ENCODE measurements at regions not wholly inside any gene's neighbourhood (a gene's known extent, or its start where the extent isn't known, plus 50 kb on each side); places are given as distances from the start of the nearest gene placed in this dataset.
"Not testable (repeated sequence)": the region's sequence is repeated elsewhere in the genome, so short reads cannot be mapped to it uniquely, and the experiment has no call there.

DNA sequence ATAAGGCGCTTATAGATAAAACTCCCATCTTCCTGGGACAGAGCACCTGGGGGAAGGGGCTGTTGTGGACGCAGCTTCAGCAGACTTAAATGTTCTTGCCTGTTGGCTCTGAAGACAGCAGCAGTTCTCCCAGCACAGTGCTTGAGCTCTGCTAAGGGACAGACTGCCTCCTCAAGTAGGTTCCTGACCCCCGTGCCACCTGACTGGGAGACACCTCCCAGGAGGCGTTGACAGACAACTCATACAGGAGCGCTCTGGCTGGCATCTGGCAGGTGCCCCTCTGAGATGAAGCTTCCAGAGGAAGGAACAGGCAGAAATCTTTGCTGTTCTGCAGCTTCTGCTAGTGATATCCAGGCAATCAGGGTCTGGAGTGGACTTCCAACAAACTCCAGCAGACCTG lies 383.1 kb upstream of the EMCN start:
- not testable (repeated sequence) for DNase-seq (ENCODE audit: low read depth)

DNA sequence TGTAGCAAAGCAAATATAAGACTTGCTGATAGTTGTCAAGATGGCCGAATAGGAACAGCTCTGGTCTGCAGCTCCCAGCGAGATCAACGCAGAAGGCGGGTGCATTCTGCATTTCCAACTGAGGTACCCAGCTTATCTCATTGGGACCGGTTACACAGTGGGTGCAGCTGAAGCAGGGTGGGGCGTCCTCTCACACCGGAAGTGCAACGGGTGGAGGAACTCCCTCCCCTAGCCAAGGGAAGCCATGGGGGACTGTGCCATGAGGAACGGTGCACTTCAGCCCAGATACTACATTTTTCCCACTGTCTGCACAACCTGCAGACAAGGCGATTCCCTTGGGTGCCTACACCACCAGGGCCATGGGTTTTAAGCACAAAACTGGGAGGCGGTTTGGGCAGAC lies 382.3 kb upstream of the EMCN start:
- no peak for DNase-seq (ENCODE audit: low read depth)

DNA sequence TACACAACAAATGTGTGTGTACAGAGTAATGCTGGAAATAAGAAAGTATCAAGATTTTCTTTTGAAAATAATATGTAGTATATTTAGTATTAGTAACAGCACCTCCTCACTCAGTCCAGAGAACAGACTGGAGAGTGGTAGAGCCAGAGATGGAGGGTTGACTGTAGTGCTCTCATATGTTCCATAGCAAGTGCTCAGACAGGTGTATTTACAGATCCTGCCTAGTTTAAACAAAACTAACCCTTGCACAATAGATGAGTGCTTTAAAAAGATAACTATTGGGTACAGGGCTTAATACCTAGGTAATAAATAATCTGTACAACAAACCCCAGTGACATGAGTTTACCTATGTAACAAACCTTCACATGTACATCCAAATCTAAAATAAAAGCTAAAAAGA lies 381.0 kb upstream of the EMCN start:
- DNase-seq (ENCODE audit: low read depth) = no peak

DNA sequence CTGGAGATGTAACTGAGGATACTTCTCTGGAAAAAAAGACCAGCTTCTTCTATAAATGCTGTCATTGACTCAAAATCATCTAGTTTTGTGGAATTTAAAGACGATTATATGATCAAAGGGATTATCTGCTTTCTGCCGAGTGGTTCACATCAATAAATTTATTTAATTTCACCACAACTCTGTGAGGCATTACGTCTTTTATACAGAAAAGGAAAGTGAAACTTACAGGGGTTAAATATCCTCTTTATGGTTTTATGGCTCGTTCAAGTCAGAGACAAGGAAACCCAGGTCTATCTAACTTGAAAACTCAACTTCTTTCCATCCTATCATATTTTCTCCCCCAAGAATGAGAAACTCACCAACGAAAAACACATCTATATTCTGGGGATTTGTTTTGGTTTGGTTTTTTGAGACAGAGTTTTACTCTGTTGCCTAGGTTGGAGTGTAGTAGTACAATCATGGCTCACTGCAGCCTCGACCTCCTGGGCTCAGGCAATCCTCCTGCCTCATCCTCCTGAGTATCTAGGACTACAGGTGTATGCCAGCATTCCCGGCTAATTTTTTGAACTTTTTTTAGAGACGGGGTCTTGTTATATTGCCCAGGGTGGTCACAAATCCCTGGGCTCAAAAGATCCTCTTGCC lies 377.9 kb upstream of the EMCN start:
- peak; percentile 26 for DNase-seq (ENCODE audit: low read depth)

DNA sequence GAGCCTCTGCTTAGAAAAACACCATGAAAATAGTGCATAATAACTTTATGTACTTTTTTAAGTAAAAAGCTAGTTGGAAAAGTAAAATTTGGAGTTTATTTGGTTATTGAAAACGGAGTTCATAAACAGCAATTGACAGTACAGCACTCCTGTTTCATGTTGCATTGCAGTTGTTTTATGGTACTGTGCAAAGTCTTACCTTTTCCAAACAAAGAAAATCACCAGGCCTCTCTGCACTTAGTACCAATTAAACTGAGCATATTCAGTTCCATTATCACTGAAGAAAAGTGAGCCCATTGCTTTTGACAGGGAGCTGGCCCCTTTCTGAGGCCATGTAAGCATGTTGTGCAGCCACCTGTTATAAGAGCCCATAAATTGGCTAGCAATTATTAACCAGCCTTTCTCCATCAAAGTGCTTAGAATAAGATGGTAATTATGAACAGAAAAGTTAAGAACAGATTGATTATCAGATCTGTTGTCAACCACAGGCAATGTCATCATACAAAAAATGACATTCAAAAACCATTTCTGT lies 376.6 kb upstream of the EMCN start:
- DNase-seq (ENCODE audit: low read depth) = no peak

DNA sequence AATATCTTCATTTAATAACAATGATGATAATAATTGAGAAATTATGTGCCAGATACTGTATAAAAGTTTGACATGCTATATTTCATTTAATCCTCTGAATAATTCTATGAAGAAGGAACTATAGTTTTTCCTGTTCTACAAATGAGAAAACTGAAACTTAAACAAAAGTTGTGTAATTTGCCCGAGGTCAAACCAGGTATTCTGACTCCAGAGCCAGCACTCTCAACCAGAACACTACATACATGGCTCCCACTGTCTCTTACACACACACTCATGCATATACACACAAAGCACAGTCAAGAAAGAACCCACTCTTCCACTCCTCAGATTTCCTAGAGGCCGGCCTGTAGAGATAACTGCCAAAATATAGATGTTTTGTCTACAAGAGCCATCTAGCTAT lies 374.0 kb upstream of the EMCN start:
- DNase-seq (ENCODE audit: low read depth) = no peak

DNA sequence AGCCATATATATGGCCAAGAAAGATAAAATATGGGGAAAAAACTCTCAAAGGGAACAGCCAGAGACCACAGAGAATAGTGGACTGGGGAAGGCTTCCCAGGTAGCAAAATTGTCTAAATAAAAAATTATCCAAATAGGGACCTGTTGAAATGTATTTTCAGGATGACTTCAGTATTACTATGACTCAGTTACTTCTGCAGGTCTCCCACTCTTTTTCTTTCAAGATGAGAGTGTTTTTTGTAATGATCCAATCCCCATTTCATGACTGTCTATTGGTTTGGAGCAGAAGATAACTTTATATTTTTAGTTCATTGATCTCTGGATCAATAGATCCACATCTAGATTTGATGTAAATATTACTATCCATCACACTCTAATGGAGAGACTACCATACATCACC lies 372.1 kb upstream of the EMCN start:
- no peak for DNase-seq (ENCODE audit: low read depth)

DNA sequence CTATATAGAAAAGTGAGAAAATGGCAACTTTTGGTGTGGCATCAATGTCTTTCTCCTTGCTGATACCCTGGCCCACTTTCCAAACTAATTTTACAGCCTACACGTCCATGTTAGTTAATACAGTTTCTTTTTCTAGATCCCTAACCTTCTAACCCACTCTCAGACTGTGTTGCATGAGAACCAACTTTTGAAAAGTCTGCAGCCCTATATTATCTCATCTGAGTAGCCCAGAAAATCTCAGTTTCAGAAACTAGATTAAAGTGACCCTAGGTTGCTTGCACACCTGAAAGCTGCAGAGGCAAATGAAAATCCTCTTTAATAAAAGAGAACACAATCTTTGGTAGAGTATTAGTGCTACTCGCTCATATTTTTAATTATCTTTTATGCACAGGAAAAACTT lies 371.6 kb upstream of the EMCN start:
- DNase-seq (ENCODE audit: low read depth) = no peak

DNA sequence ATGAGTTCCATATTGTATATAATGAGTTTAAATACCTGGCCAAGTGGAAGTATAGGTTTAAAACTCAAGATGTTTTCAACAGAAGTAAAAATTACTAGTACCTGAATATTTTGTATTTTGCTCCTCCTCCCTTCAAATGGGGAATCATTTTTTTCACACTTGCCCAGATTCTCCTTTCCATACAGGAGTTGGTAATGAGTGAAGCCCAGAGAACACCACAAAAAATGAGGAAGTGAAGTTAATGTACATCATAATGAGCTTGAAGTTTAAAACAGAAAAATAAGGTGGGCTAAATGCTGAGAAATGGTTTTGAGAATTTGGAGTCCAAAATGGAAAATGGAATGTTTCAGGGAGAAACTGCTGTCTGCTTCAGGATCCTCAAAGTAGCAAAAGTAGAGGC lies 364.8 kb upstream of the EMCN start:
- DNase-seq (ENCODE audit: low read depth) = no peak

DNA sequence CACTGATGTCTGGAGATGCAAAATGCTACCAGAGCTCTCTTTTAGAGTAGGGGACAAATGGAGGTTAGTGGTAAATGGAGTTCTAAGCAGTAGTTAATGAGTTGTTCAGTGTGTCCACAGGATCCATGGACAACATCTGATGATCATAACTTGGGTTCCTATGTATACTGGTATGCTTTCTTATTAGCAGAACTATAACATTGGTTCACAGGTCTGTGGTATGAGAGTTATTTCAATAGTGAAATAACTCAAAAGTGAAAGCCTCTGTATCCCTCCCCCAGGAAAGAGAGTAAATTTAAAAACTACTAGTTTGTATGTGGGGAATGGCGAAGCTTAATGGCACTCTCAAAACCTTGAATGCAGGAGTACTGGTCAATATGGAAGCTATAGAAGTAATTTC lies 363.5 kb upstream of the EMCN start:
- no peak for DNase-seq (ENCODE audit: low read depth)

DNA sequence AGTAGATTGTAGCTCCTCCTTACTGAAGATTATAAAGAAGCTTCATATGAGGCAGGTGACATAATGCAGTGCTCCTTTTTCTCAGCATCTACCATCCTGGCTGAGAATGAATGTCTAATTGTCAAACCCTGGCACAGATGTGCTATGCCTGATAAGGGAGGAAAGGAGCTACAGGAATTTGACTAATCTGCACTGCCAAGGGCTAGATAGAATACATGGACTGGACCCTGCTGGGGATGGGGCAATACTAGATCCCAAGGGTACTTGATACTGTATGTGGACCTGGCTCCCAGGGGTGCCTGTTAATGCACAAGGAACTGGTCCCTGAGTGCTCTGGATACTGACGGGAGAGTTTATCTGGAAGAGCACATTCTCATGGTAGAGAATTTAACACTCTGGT lies 362.2 kb upstream of the EMCN start:
- peak; percentile 13 for DNase-seq (ENCODE audit: low read depth)

DNA sequence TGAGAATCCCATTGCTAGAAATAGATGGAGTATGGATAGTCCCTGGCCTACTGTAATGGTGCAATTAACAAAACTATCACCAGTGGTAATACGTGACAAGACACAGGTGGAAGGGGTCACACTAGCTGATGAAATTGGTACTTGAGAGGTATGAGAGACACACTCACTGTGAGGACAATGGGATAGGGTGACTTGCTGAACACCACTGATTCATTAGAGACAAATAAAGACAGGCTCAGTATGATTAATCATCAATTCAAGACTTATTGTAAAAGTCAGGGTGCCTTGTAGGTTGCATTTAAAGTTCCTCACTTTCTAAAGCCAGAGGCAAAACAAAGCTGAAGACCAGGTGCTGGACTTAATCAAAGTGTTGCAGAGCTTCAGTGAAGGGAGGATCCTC lies 361.6 kb upstream of the EMCN start:
- DNase-seq (ENCODE audit: low read depth) = no peak

DNA sequence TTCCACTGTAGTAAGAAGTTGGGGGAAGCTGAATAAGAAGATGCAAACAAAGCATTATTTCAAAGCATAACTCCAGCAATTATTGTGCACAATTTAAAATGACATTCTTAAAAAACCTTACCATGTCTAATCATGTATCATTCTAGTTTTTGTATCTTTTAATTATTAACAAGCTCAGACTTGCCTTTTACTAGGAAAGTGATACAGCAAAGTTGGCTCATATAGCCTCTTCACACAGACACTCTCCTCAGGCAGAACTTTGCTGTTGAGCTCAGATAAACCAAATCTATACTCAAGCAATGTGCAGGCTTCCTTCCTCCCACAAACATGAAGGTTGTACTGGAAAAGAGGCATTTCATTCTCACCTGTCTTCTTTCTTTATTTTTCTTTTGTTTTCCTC lies 358.7 kb upstream of the EMCN start:
- no peak for DNase-seq (ENCODE audit: low read depth)

DNA sequence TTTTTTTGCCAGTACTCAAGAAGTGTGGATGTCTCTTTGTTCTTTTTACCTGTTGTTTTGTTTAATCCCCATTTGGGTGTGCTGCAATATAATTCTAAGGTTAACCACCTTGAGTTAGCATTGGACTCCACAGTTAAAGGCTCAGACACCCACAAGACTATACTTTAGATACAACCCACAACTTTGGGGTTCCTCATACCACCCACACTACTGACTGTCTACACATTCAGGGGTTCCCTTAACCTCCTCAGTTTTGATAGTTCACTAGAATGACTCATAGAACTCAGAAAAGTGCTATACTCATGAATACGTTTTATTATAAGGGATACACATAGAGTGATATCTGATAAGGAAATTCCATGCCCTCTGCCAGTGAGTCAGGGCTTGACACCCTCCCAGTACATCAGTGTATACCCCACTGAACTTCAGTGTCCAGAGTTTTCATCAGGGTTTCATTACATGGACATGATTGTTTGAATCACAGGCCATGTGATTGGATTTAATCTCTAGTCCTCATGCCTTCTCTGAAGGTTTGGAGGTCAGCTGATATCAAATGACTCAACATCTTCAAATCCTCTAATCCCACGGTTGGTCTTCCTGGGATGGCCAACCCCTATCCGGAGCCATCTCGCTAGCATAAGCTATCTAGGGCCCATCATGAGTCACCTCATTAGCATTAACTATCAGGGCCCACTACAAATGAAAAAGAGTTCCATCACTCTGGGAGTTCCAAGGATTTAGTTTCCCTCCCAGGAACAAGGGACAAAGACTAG lies 357.7 kb upstream of the EMCN start:
- peak; percentile 25 for DNase-seq (ENCODE audit: low read depth)

DNA sequence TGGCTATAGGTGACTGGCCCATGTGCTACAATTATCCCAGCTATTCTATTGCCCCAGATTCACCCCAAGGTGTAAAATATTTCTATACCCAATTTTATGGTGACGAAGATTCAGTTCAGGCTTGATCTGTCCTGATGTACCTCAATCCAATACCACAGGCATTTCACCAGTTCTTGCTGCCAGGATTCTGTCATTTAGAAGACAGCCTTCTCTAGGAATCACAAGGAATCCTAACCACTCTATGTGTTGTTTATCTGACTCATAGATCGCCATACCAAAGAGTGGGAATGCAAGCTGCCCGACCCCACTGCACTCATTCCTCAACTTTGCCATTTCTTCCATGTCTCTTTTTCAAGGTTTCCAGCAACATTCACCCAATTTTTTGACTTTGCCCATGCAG lies 355.0 kb upstream of the EMCN start:
- DNase-seq (ENCODE audit: low read depth) = peak; percentile 75

DNA sequence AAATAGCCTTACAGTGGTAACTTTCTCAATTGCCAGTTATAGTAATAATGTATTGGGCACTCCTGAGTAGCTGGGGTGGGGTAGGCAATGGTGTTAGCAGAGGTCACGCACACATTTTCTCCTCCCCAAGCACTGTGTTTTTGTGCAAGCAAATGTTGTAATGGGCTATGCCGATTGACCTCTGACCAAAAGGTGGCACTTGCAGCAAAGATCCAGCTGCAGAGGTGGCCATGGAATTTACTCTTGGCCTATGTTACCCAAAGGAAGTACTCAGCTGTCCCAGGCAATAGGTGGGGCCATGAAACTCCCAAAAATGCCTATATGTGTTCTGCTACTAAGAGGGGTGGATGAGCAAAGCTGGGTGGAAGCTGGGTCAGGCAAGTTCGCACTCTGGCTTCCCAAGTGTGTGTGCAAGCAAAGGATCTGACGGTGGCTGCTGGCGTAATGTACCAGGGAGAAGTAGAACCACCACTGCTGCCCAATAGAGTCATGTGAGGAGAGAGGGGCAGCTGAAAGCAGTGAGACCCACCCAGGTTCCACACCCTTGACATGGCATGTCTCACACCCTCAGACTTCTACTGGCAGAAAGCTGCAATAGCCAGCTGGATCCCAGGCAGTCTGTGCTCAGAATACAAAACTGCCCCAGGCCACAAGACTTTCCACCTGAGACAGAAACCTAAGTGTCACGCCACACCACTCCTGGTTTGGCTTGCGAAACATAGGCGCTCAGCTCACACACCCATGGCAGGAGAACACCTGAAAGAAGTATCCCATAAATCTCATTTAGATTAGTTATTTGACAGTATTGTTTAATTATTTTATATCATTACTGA lies 353.3 kb upstream of the EMCN start:
- DNase-seq (ENCODE audit: low read depth) = no peak

DNA sequence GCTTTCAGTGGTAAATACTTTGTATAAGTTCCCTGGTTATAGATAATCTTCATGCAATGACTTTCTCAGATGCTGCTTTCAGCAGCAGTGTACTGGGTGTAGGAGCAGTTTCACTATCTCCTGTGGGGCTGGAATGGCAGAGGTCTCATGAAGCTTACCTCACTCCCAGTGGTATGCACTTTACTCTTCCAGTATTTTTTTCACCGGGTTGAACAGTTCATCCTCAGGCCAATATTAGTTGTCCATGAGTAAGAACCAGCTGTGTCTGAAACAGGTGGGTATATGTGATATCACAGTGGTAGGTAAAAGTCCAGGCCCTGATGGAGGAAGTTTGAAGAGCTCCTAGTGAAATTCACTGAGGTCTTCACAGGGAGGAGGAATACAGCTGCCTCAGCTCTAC lies 351.5 kb upstream of the EMCN start:
- DNase-seq (ENCODE audit: low read depth) = no peak

DNA sequence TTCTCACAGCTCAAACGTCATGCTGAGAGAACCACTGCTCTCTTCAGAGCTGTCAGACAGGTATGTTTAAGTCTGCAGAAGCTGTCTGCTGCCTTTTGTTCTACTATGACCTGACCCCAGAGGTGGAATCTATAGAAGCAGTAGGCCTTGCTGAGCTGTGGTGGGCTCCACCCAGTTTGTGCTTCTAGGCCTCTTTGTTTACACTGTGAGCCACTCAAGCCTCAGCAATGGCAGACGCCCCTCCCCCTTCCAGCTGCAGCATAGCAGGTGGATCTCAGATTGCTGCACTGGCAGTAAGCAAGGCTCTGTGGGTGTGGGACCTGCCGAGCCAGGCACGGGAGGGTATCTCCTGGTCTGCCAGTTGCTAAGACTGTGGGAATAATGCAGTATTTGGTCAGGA lies 350.5 kb upstream of the EMCN start:
- DNase-seq (ENCODE audit: low read depth) = not testable (repeated sequence)

DNA sequence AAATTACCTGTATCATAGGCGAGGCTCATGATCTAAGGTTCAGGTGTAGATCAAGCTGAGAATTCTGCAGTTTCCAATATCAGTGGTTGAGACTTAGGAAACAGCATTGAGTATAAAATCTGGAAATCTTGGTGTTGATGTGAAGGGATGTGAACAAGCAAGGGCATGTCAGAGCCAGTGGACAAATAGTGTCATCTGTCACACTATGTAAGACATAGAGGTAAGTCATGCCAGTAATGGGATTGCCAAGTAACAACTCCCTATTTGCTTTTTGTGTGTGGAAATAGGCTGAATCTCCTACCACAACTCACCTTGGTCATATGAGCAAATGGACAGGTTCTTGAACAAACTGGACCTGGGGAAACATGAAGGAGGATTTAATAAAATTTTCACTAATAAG lies 334.5 kb upstream of the EMCN start:
- no peak for DNase-seq (ENCODE audit: low read depth)

DNA sequence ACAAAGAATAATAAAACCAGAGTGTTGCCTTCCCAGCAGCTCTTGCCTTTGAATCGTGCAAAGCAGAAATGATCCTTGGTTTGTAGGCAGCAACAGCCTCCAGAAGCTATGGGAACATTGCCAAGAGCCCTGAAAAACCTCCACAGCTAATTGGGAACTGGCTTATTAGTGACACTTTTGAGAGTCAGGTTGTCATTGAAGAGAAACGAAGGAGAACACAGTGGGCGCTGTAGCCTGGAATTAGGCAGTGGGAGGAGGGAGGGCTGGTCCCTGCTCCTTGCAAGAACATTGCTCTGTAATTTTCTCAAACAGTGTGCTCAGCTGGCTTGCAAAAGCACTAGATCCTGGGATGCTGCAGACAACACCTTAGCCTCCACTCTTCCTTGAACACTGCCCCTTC lies 331.5 kb upstream of the EMCN start:
- DNase-seq (ENCODE audit: low read depth) = no peak

DNA sequence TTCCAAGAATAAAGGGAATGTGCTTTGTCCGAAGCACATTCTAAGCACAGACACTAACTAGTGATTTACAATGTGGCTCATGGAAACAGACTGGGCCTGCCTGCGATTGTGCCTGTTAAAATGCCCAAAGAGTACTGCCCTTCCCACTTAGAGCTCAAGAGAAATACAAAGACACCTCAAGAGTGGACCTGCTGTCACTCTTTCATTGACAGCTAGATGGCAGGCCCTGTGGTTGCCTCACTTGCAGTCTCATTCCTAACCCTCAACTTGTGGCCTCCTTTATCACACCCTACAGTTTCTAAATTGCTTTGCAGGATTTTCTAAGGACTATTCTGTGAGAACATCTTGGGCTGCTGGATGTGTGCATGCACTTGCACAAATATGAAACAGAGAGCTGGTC lies 331.0 kb upstream of the EMCN start:
- no peak for DNase-seq (ENCODE audit: low read depth)

DNA sequence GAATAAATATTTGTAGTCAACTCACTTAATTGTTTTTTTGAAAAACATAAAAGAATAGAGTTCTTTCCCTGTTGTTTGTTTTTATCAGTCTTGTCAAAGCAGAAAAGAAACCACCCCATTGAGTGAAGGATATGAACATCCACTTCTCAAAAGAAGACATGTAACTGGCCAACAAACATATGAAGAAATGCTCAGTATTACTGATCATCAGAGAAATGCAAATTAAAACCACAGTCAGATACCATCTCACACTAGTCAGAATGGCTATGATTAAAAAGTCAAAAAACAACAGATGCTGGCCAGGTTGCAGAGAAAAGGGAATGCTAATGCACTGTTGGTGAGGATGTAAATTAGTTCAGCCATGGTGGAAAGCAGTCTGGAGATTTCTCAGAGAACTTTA lies 326.1 kb upstream of the EMCN start:
- DNase-seq (ENCODE audit: low read depth) = peak; percentile 19

DNA sequence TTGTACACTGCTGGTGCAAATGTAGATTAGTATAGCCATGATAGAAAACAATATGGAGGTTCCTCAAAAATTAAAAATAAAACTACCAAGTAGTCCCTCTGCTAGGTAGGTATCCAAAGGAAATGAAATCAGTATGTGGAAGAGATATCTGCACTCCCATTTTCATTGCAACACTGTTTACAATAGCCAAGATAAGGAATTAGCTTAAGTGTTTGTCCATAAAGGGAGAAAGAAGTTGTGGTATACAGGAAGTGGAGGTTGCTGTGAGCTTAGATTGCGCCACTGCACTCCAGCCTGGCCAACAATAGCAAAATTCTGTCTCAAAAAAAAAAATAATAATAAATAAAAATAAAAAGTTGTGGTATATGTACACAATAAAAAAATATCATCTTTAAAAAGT lies 325.0 kb upstream of the EMCN start:
- DNase-seq (ENCODE audit: low read depth) = peak; percentile 16

All from EH (cell line).